ENCODE measurements at regions not wholly inside any gene's neighbourhood (a gene's known extent, or its start where the extent isn't known, plus 50 kb on each side); places are given as distances from the start of the nearest gene placed in this dataset.

DNA sequence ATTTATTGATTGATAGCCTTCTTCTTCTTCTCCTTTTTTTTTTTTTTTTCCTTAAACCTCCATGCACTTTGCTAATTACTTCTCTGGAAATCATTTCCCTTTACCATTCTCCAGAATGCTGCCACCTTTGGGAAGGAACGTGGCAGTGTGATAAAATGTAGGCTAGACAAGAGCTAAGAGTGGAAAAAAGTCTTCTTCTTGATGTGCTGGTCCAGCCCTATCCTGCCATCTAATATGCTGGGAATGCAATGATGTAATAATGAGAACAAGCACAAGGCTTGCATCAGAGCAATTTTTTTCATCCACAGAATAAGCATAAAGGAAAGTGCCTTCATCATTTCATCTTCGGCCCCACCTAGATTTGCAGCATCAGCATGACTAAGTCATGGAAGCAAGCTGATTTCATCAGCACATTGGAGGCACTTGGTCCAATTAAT lies 128.7 kb upstream of the ZFHX3 start (continued):
- TF ChIP-seq ZNF766 (CRISPR knock-in tag; IDR thresholded peaks at IDR 0.05; ENCODE audit: borderline replicate concordance) (no peak), YEATS4 (CRISPR knock-in tag; IDR thresholded peaks at IDR 0.05; ENCODE audit: borderline replicate concordance) (no peak), ZNF75D (CRISPR knock-in tag; IDR thresholded peaks at IDR 0.05; ENCODE audit: borderline replicate concordance) (no peak), TEAD3 (CRISPR knock-in tag; optimal IDR thresholded peaks at IDR 0.05; ENCODE audit: borderline replicate concordance) (peak; percentile 99), NFKBIZ (CRISPR knock-in tag; IDR thresholded peaks at IDR 0.05) (no peak)

DNA sequence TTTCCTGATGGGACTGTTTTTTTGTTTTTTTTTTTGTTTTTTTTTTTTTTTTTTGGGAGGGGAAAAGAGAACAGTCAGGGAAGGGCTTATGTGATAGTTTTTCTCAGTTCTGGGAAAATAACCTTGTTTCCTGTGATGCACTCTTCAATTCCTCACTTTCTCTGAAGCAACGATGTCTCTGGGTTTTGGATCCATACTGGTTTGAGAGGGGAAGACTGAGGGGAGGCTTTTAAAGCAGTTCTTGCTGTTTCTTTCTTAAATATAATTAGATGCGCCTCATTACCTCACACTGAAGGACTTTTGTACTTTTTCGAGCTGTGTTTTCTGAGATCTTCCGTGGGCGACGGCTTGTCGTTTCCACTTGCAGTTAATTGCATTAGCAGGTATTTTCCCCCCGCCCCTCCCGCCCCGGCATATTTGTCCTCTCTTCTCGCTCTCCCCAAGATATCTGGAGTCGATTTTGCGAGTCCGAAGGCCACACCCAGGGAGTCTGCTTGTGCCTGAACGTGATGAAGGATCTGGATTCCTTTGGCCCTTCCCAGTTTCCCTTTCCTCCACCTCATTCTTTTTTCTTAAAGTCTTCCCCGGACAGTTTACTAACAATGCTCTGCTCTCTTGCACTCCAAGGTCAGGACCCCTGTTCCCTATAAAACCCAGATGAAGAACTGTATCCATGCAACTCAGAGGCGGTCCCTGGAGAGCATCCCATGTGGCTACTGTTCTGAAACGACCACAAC lies 125.2 kb upstream of the ZFHX3 start:
- POLR2A ChIA-PET = no interaction called here
- TF ChIP-seq, protein P1, sequence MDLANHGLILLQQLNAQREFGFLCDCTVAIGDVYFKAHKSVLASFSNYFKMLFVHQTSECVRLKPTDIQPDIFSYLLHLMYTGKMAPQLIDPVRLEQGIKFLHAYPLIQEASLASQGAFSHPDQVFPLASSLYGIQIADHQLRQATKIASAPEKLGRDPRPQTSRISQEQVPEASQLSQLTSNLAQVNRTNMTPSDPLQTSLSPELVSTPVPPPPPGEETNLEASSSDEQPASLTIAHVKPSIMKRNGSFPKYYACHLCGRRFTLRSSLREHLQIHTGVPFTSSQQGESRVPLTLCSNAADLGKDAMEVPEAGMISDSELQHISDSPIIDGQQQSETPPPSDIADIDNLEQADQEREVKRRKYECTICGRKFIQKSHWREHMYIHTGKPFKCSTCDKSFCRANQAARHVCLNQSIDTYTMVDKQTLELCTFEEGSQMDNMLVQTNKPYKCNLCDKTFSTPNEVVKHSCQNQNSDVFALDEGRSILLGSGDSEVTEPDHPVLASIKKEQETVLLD (CRISPR knock-in tag; IDR thresholded peaks at IDR 0.05; ENCODE audit: low read depth) = no peak
- no peak for TF ChIP-seq ZBTB3 (CRISPR knock-in tag; IDR thresholded peaks at IDR 0.05; ENCODE audit: borderline replicate concordance, low read depth)
- TF ChIP-seq TAF1 (CRISPR knock-in tag; IDR thresholded peaks at IDR 0.05) = no peak
- peak; percentile 15; the same call in 1 of the 2 replicates for TF ChIP-seq SMC3 (IDR thresholded peaks at IDR 0.05; ENCODE audit: low read length)
- no peak for TF ChIP-seq MXD4 (CRISPR knock-in tag; IDR thresholded peaks at IDR 0.05)
- TF ChIP-seq, protein P2, sequence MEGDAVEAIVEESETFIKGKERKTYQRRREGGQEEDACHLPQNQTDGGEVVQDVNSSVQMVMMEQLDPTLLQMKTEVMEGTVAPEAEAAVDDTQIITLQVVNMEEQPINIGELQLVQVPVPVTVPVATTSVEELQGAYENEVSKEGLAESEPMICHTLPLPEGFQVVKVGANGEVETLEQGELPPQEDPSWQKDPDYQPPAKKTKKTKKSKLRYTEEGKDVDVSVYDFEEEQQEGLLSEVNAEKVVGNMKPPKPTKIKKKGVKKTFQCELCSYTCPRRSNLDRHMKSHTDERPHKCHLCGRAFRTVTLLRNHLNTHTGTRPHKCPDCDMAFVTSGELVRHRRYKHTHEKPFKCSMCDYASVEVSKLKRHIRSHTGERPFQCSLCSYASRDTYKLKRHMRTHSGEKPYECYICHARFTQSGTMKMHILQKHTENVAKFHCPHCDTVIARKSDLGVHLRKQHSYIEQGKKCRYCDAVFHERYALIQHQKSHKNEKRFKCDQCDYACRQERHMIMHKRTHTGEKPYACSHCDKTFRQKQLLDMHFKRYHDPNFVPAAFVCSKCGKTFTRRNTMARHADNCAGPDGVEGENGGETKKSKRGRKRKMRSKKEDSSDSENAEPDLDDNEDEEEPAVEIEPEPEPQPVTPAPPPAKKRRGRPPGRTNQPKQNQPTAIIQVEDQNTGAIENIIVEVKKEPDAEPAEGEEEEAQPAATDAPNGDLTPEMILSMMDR (CRISPR knock-in tag; IDR thresholded peaks at IDR 0.05) = 0 out of 2 replicates have a peak, but pooled peaks have one; percentile 1
- Histone ChIP-seq H3K36me3 (replicated peaks in 1 of 2; ENCODE audit: control insufficient read depth in 1 of 2, insufficient read depth in 2 of 2, low read length in 2 of 2) (no peaks in the 10 kb centered on the region), H3K4me3 (replicated peaks in 1 of 3; ENCODE audit: insufficient read depth in 1 of 3, low read depth in 2 of 3, low read length in 3 of 3) (no peak overlapping the region), H3K9me3 (ENCODE audit: low read length) (no peaks in the 10 kb centered on the region), H3K4me2 (ENCODE audit: low read depth, low read length) (no peak overlapping the region), H3K79me2 (ENCODE audit: insufficient read depth, low read length) (no peaks in the 10 kb centered on the region), H3K27me3 (ENCODE audit: control insufficient read depth in 1 of 2, insufficient read depth in 2 of 2, low read length in 2 of 2) (peaks cover 0 to 6% of the 10 kb centered on the region in 2 experiments; a peak in 1 of 5 replicates), H2AFZ (ENCODE audit: low read length) (no peak overlapping the region), H3K27ac (ENCODE audit: extremely low read length, insufficient read depth, low read length) (no peak overlapping the region), H3K4me1 (ENCODE audit: insufficient read depth, low read length) (peaks cover 6% of the 10 kb centered on the region; the same call in 1 of the 2 replicates), H3K9ac (ENCODE audit: insufficient read depth, low read depth, low read length) (no peak overlapping the region), H4K20me1 (ENCODE audit: insufficient read depth, low read length) (no peaks in the 10 kb centered on the region)
- intact Hi-C loops (cut with micrococcal nuclease; ENCODE audit: unreplicated experiment) = no loop called here
- 53% methylated on average over 18 of the region's 18 CpGs for WGBS (ENCODE audit: low lambda C conversion rate)
- CTCF ChIA-PET (ENCODE audit: low intra/inter-chr PET ratio, low total read pairs) = interaction anchor here (1.0 kb wide), 1 partner anchor 340 kb away, joined by 3 read pairs; no protein-coding TSS in a partner anchor
- ATAC-seq (no peak), DNase-seq (ENCODE audit: low spot score) (no peak), FAIRE-seq (no peak)
- BruUV-seq (replicated peaks) = no TSS peak
- in situ Hi-C loops (cut with HindIII; ENCODE audit: extremely low pct_ligation_motif_present, low pct_unique_long_range_greater_than_20kb) = loop anchor here (10.0 kb wide), 1 partner anchor 108 kb away; no protein-coding TSS in a partner anchor

Data from HepG2 (cell line).